GM21381 (cell line): ENCODE measurements at regions not wholly inside any gene's neighbourhood (a gene's known extent, or its start where the extent isn't known, plus 50 kb on each side); places are given as distances from the start of the nearest gene placed in this dataset.

Experiments used
- ATAC-seq: cut with Tn5 transposase; IDR thresholded peaks from one replicate; pipeline ENCODE4 v1.9.1; 2021; ENCODE audit warnings: mild to moderate bottlenecking, moderate library complexity; ENCODE audit not compliant: unreplicated experiment

- ATAC-seq, result no peak
Measured at GRCh38 chr11:16685914-16686313, 52.5 kb upstream of the C11orf58 start.

GRCh38 chr11:16678466-16679116, 59.9 kb upstream of the C11orf58 start:
- no peak for ATAC-seq

- ATAC-seq, result no peak
Measured at GRCh38 chr11:16669799-16670415, 68.5 kb upstream of the C11orf58 start.

GRCh38 chr11:16632295-16633200, 105.9 kb upstream of the C11orf58 start:
- ATAC-seq, result no peak

GRCh38 chr11:16630651-16631050, 107.8 kb upstream of the C11orf58 start:
- ATAC-seq, result no peak

- ATAC-seq, result no peak
Measured at GRCh38 chr11:16618431-16618830, 120.0 kb upstream of the C11orf58 start.

GRCh38 chr11:16615480-16615879, 123.0 kb upstream of the C11orf58 start:
- ATAC-seq, result no peak

- ATAC-seq, result peak; percentile 99
Measured at GRCh38 chr11:16613512-16614381, 124.7 kb upstream of the C11orf58 start.

- no peak for ATAC-seq
Measured at GRCh38 chr11:16613262-16613511, 125.3 kb upstream of the C11orf58 start.

GRCh38 chr11:16612566-16613261, 125.7 kb upstream of the C11orf58 start:
- no peak for ATAC-seq

GRCh38 chr11:16611926-16612565, 126.4 kb upstream of the C11orf58 start:
- no peak for ATAC-seq

- no peak for ATAC-seq
Measured at GRCh38 chr11:16611401-16611921, 127.0 kb upstream of the C11orf58 start.

- no peak for ATAC-seq
Measured at GRCh38 chr11:16610738-16611388, 127.6 kb upstream of the C11orf58 start.

GRCh38 chr11:16610213-16610737, 128.2 kb upstream of the C11orf58 start:
- ATAC-seq, result no peak

- ATAC-seq, result no peak
Measured at GRCh38 chr11:16609769-16610168, 128.7 kb upstream of the C11orf58 start.

GRCh38 chr11:16607675-16608644, 130.5 kb upstream of the C11orf58 start:
- no peak for ATAC-seq

- ATAC-seq, result no peak
Measured at GRCh38 chr11:16606784-16607674, 131.4 kb upstream of the C11orf58 start.
